Lung (tissue), 11 donors: ENCODE measurements at regions not wholly inside any gene's neighbourhood (a gene's known extent, or its start where the extent isn't known, plus 50 kb on each side); places are given as distances from the start of the nearest gene placed in this dataset.
A peak's percentile ranks its signal among the peaks of the same experiment; 100 is the strongest.
"Not testable (repeated sequence)": the region's sequence is repeated elsewhere in the genome, so short reads cannot be mapped to it uniquely, and the experiment has no call there.

ENCODE experiments used
- ATAC-seq: fragments of 200-7000 bp; cut with Tn5 transposase; one replicate; pipeline ENCODE4 v1.9.1; 2020; ENCODE audit warnings: moderate number of reproducible peaks; ENCODE audit not compliant: insufficient read depth, low FRiP score
- DNase-seq, 3 donors: peaks; one replicate each; pipeline ENCODE4 v3.0.0-alpha.2; 2013 to 2017
- H3K27ac ChIP-seq, 2 donors: one replicate each; pipeline ENCODE4 v1.5.1; 2013; ENCODE audit warnings: mild to moderate bottlenecking in 2 of 2, moderate library complexity in 2 of 2, control low read depth in 1 of 2, inconsistent platforms in 1 of 2, low read depth in 1 of 2, low read length in 1 of 2
- H3K27me3 ChIP-seq, 3 donors: one replicate each; pipeline ENCODE4 v1.5.1; 2013; ENCODE audit warnings: low read length in 2 of 3; ENCODE audit not compliant: control insufficient read depth in 3 of 3, insufficient read depth in 3 of 3
- H3K36me3 ChIP-seq, 4 donors: one replicate each; pipeline ENCODE4 v1.5.1; 2013; ENCODE audit warnings: low read length in 4 of 4, mild to moderate bottlenecking in 1 of 4, moderate library complexity in 1 of 4; ENCODE audit not compliant: control insufficient read depth in 4 of 4, insufficient read depth in 4 of 4
- H3K4me1 ChIP-seq, 5 donors: one replicate each; pipeline ENCODE4 v1.5.1; 2013; ENCODE audit warnings: low read length in 5 of 5, mild to moderate bottlenecking in 2 of 5, moderate library complexity in 1 of 5; ENCODE audit not compliant: control insufficient read depth in 5 of 5, insufficient read depth in 5 of 5
- H3K4me3 ChIP-seq: one replicate; pipeline ENCODE4 v1.5.1; 2013; ENCODE audit warnings: mild to moderate bottlenecking, control low read depth, moderate library complexity
- H3K9ac ChIP-seq, 2 donors: one replicate each; pipeline ENCODE4 v1.5.1; 2013; ENCODE audit warnings: low read length in 2 of 2, control low read depth in 1 of 2; ENCODE audit not compliant: insufficient read depth in 1 of 2
- H3K9me3 ChIP-seq, 4 donors: one replicate each; pipeline ENCODE4 v1.5.1; 2013; ENCODE audit warnings: low read length in 3 of 4, mild to moderate bottlenecking in 1 of 4, moderate library complexity in 1 of 4; ENCODE audit not compliant: control insufficient read depth in 4 of 4, insufficient read depth in 3 of 4
- CTCF ChIP-seq: IDR thresholded peaks from 2 replicates; pipeline ENCODE4 v1.5.1; 2012; ENCODE audit warnings: mild to moderate bottlenecking; ENCODE audit errors: control extremely low read depth, extremely low read depth
- WGBS, 2 donors: extraction: QIAGEN DNeasy Blood & Tissue Kit; methylation state at CpG; one replicate each; pipeline ENCODE4 v1.1.7; 2013; 5-methylcytosine and 5-hydroxymethylcytosine counted together
- donor health status: control.
- donor health status: control.
- donor health status: Bipolar disorder and iron deficiency.
- donor health status: healthy.
- donor health status: DM: yes; HTN: yes; CAD: no.

DNA sequence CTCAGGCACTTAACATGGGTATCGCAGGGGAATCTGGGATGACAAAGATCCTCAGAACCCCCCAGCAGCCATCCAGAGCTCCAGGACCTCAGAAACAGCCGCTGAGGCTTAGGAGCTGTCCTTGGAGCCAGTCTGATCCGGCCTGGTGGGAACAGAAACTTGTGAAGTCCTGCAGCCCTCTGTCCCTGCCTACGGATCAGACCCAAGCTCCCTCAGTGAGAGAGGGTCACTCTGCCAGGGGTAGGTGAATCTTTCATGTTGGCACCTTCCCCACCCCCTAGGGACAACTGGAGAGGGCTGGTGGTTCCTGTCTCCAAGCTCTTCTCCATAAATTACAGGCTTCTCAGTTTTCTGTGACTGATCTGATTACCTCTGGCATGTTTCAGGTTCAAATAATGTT lies 122.3 kb downstream of the TLR5 start:
- Histone ChIP-seq H3K9me3 (no peaks in the 10 kb centered on the region), H3K4me1 (peaks cover 0 to 29% (median 17%) of the 10 kb centered on the region in 5 donors), H3K9ac (no peak overlapping the region), H3K36me3 (no peaks in the 10 kb centered on the region), H3K4me3 (no peak overlapping the region), H3K27ac (no peak overlapping the region), H3K27me3 (no peaks in the 10 kb centered on the region)
- no peak for TF ChIP-seq CTCF
- WGBS, 2 donors = 94 to 97% methylated on average over 4 of the region's 4 CpGs
- DNase-seq (no peak), ATAC-seq (no peak)

GRCh38 chr1:223022641-223023473 lies 120.2 kb downstream of the TLR5 start:
- Histone ChIP-seq H3K36me3 (no peaks in the 10 kb centered on the region), H3K9me3 (no peaks in the 10 kb centered on the region), H3K27me3 (no peaks in the 10 kb centered on the region), H3K9ac (no peak overlapping the region), H3K27ac (peak overlapping the region; percentile 10 to 55), H3K4me3 (no peak overlapping the region), H3K4me1 (peaks cover 0 to 29% (median 14%) of the 10 kb centered on the region in 5 donors)
- DNase-seq (peak; percentile 92 to 96 (median 95)), ATAC-seq (no peak)
- no peak for TF ChIP-seq CTCF
- 58 to 63% methylated on average over 7 of the region's 7 CpGs for WGBS, 2 donors

DNA sequence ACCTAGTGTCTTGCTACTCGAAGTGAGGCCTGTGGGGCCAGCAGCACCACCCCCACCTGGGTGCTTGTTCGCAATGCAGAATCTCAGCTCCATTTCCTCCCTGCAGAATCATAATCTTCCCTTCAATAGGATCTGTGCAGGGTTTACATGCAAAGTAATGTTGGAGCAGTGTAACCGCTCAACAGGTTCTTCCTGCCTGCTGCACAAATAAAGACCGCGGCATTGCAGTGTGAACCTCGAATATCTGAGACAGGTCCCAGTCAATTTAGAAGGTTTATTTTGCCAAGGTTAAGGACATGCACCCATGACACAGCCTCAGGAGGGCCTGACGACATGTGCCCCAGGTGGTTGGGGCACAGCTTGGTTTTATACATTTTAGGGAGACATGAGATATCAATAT lies 119.2 kb downstream of the TLR5 start:
- H3K9me3 ChIP-seq = no peaks in the 10 kb centered on the region
- no peaks in the 10 kb centered on the region for H3K27me3 ChIP-seq
- ATAC-seq (no peak), DNase-seq (no peak)
- no peak for TF ChIP-seq CTCF
- no peak overlapping the region for H3K9ac ChIP-seq
- H3K4me1 ChIP-seq = peaks cover 0 to 29% (median 14%) of the 10 kb centered on the region in 5 donors
- H3K36me3 ChIP-seq = no peaks in the 10 kb centered on the region
- no peak overlapping the region for H3K27ac ChIP-seq
- no peak overlapping the region for H3K4me3 ChIP-seq
- whole genome bisulfite sequencing, 2 donors = 93 to 94% methylated on average over 7 of the region's 7 CpGs

DNA sequence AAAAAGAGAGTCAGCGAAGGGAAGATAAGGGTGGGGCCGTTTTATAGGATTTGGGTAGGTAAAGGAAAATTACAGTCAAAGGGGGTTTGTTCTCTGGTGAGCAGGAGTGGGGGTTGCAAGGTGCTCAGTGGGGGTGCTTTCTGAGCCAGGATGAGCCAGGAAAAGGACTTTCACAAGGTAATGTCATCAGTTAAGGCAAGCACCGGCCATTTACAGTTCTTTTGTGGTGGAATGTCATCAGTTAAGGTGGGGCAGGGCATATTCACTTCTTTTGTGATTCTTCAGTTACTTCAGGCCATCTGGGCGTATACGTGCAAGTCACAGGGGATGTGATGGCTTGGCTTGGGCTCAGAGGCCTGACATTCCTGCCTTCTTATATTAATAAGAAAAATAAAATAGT lies 118.6 kb downstream of the TLR5 start:
- H3K9ac ChIP-seq, DNase-seq, H3K36me3 ChIP-seq, H3K4me3 ChIP-seq, H3K27me3 ChIP-seq, ATAC-seq, H3K9me3 ChIP-seq, H3K27ac ChIP-seq: not testable (repeated sequence)
- WGBS, 2 donors = 93% methylated on average over 3 of the region's 5 CpGs
- peaks cover 0 to 28% (median 14%) of the 10 kb centered on the region in 5 donors for H3K4me1 ChIP-seq

- ATAC-seq, H3K27ac ChIP-seq, H3K4me3 ChIP-seq, H3K9me3 ChIP-seq, DNase-seq, H3K9ac ChIP-seq, H3K36me3 ChIP-seq, H3K27me3 ChIP-seq: not testable (repeated sequence)
- 72 to 86% methylated on average over 4 of the region's 4 CpGs for WGBS, 2 donors
- H3K4me1 ChIP-seq = peaks cover 0 to 23% (median 14%) of the 10 kb centered on the region in 5 donors
Observed at GRCh38 chr1:223025190-223025734, 117.8 kb downstream of the TLR5 start.

DNA sequence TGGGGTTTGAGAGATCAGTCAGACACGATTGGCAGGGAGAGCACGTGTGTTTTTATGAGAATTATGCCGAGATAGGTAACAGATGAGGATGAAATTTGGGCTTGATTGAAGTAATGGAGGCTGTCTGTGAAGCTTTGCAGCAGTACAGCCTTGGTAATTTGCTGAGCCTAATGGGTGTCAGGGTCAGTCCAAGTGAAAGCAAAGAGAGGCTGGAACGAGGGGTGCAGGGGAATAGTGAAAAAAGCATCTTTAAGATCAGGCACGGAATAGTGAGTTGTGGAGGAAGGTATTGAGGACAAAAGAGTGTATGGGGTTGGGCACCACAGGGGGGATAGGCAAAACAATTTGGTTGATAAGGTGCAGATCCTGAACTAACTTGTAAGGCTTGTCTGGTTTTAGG lies 116.4 kb downstream of the TLR5 start:
- peaks cover 0 to 23% (median 14%) of the 10 kb centered on the region in 5 donors for H3K4me1 ChIP-seq
- not testable (repeated sequence) for H3K9ac ChIP-seq, ATAC-seq, H3K4me3 ChIP-seq, H3K27me3 ChIP-seq, H3K9me3 ChIP-seq, H3K36me3 ChIP-seq, DNase-seq, H3K27ac ChIP-seq
- 50 to 72% methylated on average over 3 to 5 of the region's 5 CpGs for WGBS, 2 donors
